Stimulated activated memory B cell treated with anti-CD40 and anti-IgM and Interleukin-4, amounts not matched to agents 10 μg/mL and 1 μg/mL and 100 μg/mL, for 72 hours (primary cell): ENCODE measurements at regions not wholly inside any gene's neighbourhood (a gene's known extent, or its start where the extent isn't known, plus 50 kb on each side); places are given as distances from the start of the nearest gene placed in this dataset.
A peak's percentile ranks its signal among the peaks of the same experiment; 100 is the strongest.

ENCODE experiments used
- ATAC-seq: fragments of 150-1000 bp; cut with Tn5 transposase; 2 replicates; pipeline ENCODE4 v1.10.0; 2021
- H3K27ac Mint-ChIP-seq: one replicate; pipeline ENCODE4 v1.8.0; 2022; ENCODE audit warnings: mild to moderate bottlenecking, mixed read lengths
- H3K27me3 Mint-ChIP-seq: one replicate; pipeline ENCODE4 v1.8.0; 2022; ENCODE audit warnings: mixed read lengths
- H3K36me3 Mint-ChIP-seq: one replicate; pipeline ENCODE4 v1.8.0; 2022; ENCODE audit warnings: mixed read lengths
- H3K4me1 Mint-ChIP-seq: one replicate; pipeline ENCODE4 v1.8.0; 2022; ENCODE audit warnings: mixed read lengths
- H3K4me3 Mint-ChIP-seq: one replicate; pipeline ENCODE4 v1.8.0; 2022; ENCODE audit warnings: mild to moderate bottlenecking, moderate library complexity, mixed read lengths
- H3K9me3 Mint-ChIP-seq: one replicate; pipeline ENCODE4 v1.8.0; 2022; ENCODE audit warnings: mixed read lengths

DNA sequence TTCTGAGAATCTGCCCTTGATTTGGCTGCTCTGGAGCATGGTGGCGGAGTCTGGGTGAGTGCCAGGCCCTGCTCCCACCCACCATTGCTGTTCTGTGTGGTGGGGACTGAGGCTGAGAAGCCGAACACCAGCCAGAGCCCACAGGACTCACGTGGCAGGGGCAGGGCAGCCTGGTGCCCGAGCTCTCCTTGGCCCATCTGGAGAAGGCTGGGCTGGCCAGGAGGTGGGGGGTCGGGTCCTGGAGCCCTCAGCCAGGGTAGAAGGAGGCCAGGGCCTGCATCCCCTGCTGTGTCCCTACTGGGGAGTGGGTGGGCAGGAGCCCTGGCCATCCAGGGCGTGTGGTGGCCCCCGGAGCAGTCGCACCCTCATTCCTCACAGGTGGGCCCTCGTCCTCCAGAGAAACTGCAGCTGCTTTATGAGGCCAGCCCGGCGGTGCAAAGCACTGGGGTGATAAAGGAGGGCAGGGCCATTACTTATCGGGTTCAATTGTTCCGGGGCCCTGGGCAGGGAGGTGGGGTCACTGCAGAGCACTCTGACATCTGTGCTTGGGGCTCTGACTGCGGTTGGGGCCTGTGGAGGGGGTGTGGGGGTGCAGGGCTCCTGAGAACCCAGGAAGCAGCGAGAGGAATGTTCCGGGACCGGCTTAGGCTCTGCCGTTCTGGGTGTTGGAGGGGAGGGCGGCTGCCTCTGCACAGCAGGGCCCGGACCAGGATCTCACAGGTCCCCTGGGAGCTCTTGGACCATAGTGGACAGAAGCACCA, 217.5 kb upstream of the C14orf180 start:
- H3K27ac Mint-ChIP-seq: no peak overlapping the region
- no peaks in the 10 kb centered on the region for H3K4me1 Mint-ChIP-seq
- peaks cover 5% of the 10 kb centered on the region for H3K9me3 Mint-ChIP-seq
- no peaks in the 10 kb centered on the region for H3K36me3 Mint-ChIP-seq
- peaks cover 54% of the 10 kb centered on the region for H3K27me3 Mint-ChIP-seq
- no peak overlapping the region for H3K4me3 Mint-ChIP-seq
- no peak for ATAC-seq

DNA sequence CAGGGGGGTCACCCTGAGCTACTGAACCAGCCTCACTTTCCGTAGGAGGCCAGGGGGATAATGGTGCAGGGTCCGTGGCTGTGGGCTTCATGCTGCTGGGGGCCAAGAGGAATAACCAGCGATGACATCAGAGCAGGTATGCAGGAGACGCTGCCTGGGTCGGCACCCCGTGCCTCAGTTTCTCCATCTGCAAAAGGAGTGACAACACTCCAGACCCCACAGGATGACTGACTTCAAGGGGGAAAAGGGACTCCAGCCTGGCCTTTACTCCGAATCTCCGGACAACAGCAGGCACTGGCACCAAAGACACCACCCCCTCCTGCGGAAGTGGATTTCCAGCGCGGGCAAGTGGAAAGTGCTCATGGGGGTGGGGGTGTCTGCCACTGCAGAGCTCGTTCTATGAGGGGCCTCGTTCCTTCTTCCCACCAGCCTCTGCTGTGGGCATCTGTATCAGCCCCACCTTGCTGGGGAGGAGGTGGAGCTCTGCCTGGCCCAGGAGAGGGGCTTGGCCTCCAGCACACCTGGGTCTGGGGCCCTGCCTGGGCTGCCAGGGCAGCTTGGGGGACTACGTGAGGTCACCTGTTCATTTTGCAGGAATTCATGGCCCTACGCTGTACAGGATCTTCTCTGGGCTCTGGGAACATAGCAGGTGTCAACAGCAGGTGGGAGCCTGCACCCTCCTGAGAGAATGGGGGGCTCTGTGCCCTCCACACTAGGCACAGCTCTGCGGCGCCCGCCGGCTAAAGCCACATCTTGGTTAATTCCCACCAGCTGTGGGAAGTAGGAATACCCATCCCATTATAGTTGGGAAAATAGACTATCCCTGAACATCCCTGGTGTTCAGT, 216.6 kb upstream of the C14orf180 start:
- ATAC-seq: no peak
- H3K4me3 Mint-ChIP-seq: no peak overlapping the region
- no peaks in the 10 kb centered on the region for H3K4me1 Mint-ChIP-seq
- no peak overlapping the region for H3K27ac Mint-ChIP-seq
- H3K9me3 Mint-ChIP-seq: peaks cover 5% of the 10 kb centered on the region
- H3K27me3 Mint-ChIP-seq: peaks cover 51% of the 10 kb centered on the region
- no peaks in the 10 kb centered on the region for H3K36me3 Mint-ChIP-seq

GRCh38 chr14:104363891-104364760, 215.4 kb upstream of the C14orf180 start:
- peaks cover 5% of the 10 kb centered on the region for H3K9me3 Mint-ChIP-seq
- no peak overlapping the region for H3K4me3 Mint-ChIP-seq
- H3K27ac Mint-ChIP-seq: no peak overlapping the region
- H3K27me3 Mint-ChIP-seq: peaks cover 50% of the 10 kb centered on the region
- no peaks in the 10 kb centered on the region for H3K36me3 Mint-ChIP-seq
- no peaks in the 10 kb centered on the region for H3K4me1 Mint-ChIP-seq
- no peak for ATAC-seq

GRCh38 chr14:104364830-104365229, 214.7 kb upstream of the C14orf180 start:
- Mint-ChIP-seq H3K9me3 (peaks cover 5% of the 10 kb centered on the region), H3K27me3 (peaks cover 48% of the 10 kb centered on the region), H3K36me3 (no peaks in the 10 kb centered on the region), H3K4me3 (no peak overlapping the region), H3K4me1 (no peaks in the 10 kb centered on the region), H3K27ac (no peak overlapping the region)
- ATAC-seq: no peak

DNA sequence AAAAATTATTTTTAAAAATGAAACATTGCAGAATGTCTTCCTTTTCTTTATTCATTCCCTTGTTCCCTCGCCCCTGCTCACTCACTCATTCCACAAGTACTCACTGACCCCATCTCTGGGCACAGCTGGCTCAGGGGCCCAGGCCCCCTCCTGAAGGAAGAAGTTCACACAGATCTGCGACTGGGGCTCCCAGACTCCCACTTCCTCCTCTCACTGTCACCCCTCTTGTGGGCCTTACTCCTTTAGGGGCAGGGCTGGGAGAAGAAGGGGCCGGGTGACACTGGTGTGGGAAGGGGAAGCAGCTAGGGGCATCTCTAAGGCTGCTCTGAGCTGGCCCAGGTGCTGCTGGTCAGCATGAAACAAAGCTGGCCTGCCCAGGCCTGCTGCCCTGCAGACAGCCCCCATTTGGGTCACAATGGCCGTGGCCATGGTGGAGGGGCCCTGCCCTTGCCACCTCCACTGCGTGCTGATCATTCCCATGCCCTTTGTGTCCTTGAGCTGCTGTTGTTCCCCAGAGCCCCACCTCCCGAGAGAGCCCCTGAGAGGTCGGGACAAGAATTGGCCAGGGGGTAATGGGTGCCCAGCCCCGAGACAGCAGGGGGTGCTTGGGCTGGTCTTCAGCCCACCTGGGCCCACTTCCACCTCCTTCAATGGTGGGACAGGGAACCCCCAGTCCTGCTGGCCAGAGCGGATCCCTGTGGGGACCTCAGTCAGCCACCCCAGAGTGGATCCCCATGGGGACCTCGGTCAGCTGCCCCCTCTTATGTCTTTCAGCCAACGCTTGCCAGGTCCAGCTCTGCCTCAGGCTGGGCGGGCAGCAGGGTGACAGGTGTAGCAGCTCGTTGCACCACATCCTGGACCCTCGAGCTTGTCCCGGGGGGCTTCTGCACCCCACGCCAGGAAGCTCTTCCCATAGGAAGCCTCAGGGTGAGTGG, 212.4 kb upstream of the C14orf180 start:
- Mint-ChIP-seq H3K4me3 (no peak overlapping the region), H3K9me3 (peaks cover 9% of the 10 kb centered on the region), H3K27me3 (peaks cover 37% of the 10 kb centered on the region), H3K4me1 (no peaks in the 10 kb centered on the region), H3K36me3 (no peaks in the 10 kb centered on the region), H3K27ac (no peak overlapping the region)
- peak; percentile 4 for ATAC-seq

DNA sequence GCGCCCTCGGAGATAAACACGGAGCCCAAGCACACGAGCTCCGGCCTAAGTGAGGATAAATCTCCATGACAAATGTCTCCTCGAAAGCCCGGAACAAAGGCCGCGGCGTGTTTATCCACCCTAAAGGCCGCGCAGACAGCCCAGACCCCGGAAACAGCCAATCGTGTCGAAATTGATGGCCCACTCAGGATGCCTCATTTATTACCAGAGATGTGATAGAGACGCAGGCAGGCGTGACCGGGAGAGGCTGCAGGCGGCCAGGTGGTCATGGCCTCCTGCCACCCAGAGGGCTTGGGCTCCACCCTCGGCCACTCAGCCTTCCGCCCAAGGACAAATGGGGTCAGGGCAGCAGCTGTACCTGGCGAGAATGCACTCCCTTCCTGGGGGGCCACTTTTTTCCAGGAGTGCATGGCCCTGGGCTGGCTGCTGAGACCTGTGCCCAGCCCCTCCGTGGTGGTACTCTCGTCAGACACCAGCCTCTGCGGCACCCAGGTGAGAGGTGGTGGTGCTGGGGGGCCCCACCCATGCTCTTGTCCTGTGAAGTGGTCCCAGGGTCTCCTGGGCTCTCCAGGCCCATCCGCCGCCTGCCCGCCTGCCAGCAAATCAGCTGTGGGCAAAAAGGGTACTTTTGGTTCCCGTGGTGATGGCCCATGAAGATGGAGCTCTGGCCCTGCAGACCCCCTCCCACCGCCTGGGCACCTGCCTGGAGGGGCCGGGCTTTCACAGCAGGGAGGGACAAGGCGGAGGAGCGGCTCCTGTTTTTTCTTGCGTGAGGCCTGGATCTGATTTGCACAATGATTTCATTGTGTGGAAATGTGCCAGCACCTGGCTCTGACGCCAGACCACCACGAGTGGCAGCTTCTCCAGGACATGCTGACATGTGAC, 211.5 kb upstream of the C14orf180 start:
- no peak for ATAC-seq
- Mint-ChIP-seq H3K27me3 (peaks cover 33% of the 10 kb centered on the region), H3K27ac (no peak overlapping the region), H3K4me1 (no peaks in the 10 kb centered on the region), H3K9me3 (peaks cover 9% of the 10 kb centered on the region), H3K36me3 (no peaks in the 10 kb centered on the region), H3K4me3 (no peak overlapping the region)

- Mint-ChIP-seq H3K27me3 (peaks cover 39% of the 10 kb centered on the region), H3K9me3 (peaks cover 9% of the 10 kb centered on the region), H3K4me3 (no peak overlapping the region), H3K4me1 (no peaks in the 10 kb centered on the region), H3K27ac (no peak overlapping the region), H3K36me3 (no peaks in the 10 kb centered on the region)
- no peak for ATAC-seq
These were observed 210.8 kb upstream of the C14orf180 start for GRCh38 chr14:104368751-104369100.

GRCh38 chr14:104369208-104369607, 210.4 kb upstream of the C14orf180 start:
- Mint-ChIP-seq H3K27ac (no peak overlapping the region), H3K9me3 (peaks cover 9% of the 10 kb centered on the region), H3K4me3 (no peak overlapping the region), H3K27me3 (peaks cover 44% of the 10 kb centered on the region), H3K36me3 (no peaks in the 10 kb centered on the region), H3K4me1 (no peaks in the 10 kb centered on the region)
- ATAC-seq: no peak

DNA sequence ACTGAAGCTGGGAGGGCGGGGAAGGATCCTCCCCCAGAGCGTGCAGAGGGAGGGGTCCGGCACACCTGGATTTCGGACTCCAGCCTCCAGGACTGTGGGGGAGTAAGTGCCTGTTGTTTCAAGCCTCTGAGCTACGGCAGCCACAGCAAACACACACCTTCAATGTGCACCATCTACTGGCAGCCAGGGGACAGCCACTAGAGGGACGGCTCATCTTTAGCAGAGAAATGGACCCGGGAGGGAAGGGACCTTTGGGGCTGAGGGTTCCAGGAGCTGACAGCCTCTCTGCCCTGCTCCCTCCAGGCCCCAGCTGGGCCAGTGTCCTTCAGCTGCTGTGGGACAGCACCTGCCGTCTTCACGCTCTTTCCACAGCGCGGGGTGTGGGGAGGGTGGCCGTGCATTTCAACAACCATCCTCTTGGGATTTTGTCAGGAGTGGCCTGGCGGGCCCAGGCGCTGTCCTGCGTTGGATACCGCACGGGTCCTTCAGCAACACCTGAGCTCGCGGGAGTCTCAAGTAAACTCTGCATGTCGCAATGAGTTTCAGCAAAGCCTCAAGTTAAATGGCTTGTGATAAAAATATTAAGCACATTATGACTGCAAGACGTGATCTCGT, 209.2 kb upstream of the C14orf180 start:
- no peak for ATAC-seq
- Mint-ChIP-seq H3K27ac (no peak overlapping the region), H3K4me1 (no peaks in the 10 kb centered on the region), H3K36me3 (no peaks in the 10 kb centered on the region), H3K4me3 (no peak overlapping the region), H3K27me3 (peaks cover 55% of the 10 kb centered on the region), H3K9me3 (peaks cover 9% of the 10 kb centered on the region)

- H3K27ac Mint-ChIP-seq: no peak overlapping the region
- no peaks in the 10 kb centered on the region for H3K4me1 Mint-ChIP-seq
- peaks cover 62% of the 10 kb centered on the region for H3K27me3 Mint-ChIP-seq
- peaks cover 9% of the 10 kb centered on the region for H3K9me3 Mint-ChIP-seq
- H3K36me3 Mint-ChIP-seq: no peaks in the 10 kb centered on the region
- H3K4me3 Mint-ChIP-seq: no peak overlapping the region
- no peak for ATAC-seq
These were observed 208.5 kb upstream of the C14orf180 start for GRCh38 chr14:104371031-104371430.

- H3K9me3 Mint-ChIP-seq: peaks cover 4% of the 10 kb centered on the region
- no peak overlapping the region for H3K4me3 Mint-ChIP-seq
- ATAC-seq: no peak
- peaks cover 71% of the 10 kb centered on the region for H3K27me3 Mint-ChIP-seq
- H3K36me3 Mint-ChIP-seq: no peaks in the 10 kb centered on the region
- no peak overlapping the region for H3K27ac Mint-ChIP-seq
- H3K4me1 Mint-ChIP-seq: no peaks in the 10 kb centered on the region
These were observed 207.6 kb upstream of the C14orf180 start for GRCh38 chr14:104371917-104372316.

- Mint-ChIP-seq H3K27ac (no peak overlapping the region), H3K9me3 (peaks cover 3% of the 10 kb centered on the region), H3K27me3 (peaks cover 75% of the 10 kb centered on the region), H3K4me3 (no peak overlapping the region), H3K4me1 (no peaks in the 10 kb centered on the region), H3K36me3 (no peaks in the 10 kb centered on the region)
- ATAC-seq: no peak
These were observed 207.0 kb upstream of the C14orf180 start for GRCh38 chr14:104372390-104373054.
